ENCODE measurements at regions not wholly inside any gene's neighbourhood (a gene's known extent, or its start where the extent isn't known, plus 50 kb on each side); places are given as distances from the start of the nearest gene placed in this dataset.

- H2BK5ac ChIP-seq (ENCODE audit: low read depth, low read length), result no peak overlapping the region
- no peak overlapping the region for H2BK12ac ChIP-seq (ENCODE audit: low read depth, low read length)
- DNase-seq (ENCODE audit: low read depth in 1 of 2, low spot score in 2 of 2) (no peak), FAIRE-seq (no peak)
- no peak overlapping the region for H4K91ac ChIP-seq (replicated peaks; ENCODE audit: insufficient read length, low read length)
- H4K8ac ChIP-seq (ENCODE audit: extremely low read depth, insufficient read depth, low read length), result no peak overlapping the region
- H3K79me1 ChIP-seq (ENCODE audit: low read depth, low read length), result no peaks in the 10 kb centered on the region
- H2BK120ac ChIP-seq (replicated peaks; ENCODE audit: low read depth, low read length), result no peak overlapping the region
- no peak overlapping the region for H3K27ac ChIP-seq (ENCODE audit: low read depth, low read length)
- no peak overlapping the region for H3K4me3 ChIP-seq (ENCODE audit: extremely low read depth in 1 of 4, insufficient read depth in 2 of 4, low read depth in 3 of 4, low read length in 4 of 4)
- no peak overlapping the region for H2BK20ac ChIP-seq (ENCODE audit: low read length)
- CTCF ChIA-PET (ENCODE audit: partially characterized antibody), result interaction anchor here (0.6 to 1.5 kb wide), 3 partner anchors 13 to 1147 kb away, joined by 3 to 8 read pairs (median 3); no protein-coding TSS in a partner anchor
- H2AFZ ChIP-seq (ENCODE audit: low read length), result no peak overlapping the region
- peaks cover 0 to 2% (median 0%) of the 10 kb centered on the region in 4 experiments; a peak in 3 of 7 replicates for H3K4me1 ChIP-seq (replicated peaks in 1 of 4; ENCODE audit: control insufficient read depth in 3 of 4, insufficient read depth in 4 of 4, low read length in 3 of 4)
- no peak overlapping the region for H3K4me2 ChIP-seq (ENCODE audit: insufficient read depth in 1 of 2, low read depth in 2 of 2, low read length in 2 of 2)
- H4K20me1 ChIP-seq (replicated peaks in 1 of 2; ENCODE audit: control insufficient read depth in 1 of 2, insufficient read depth in 2 of 2, low read length in 2 of 2), result no peaks in the 10 kb centered on the region
- H3K4ac ChIP-seq (replicated peaks; ENCODE audit: insufficient read length, low read depth, low read length), result no peak overlapping the region
- H3K14ac ChIP-seq (ENCODE audit: insufficient read length), result no peak overlapping the region
- no peaks in the 10 kb centered on the region for H3K79me2 ChIP-seq (ENCODE audit: control insufficient read depth in 1 of 2, insufficient read depth in 2 of 2, low read length in 2 of 2)
- H2AK5ac ChIP-seq (ENCODE audit: low read depth, low read length), result no peak overlapping the region
- no peak overlapping the region for H3K18ac ChIP-seq (ENCODE audit: extremely low read depth, low read length)
- POLR2A ChIA-PET (ENCODE audit: partially characterized antibody), result no interaction called here
- H3K23me2 ChIP-seq (ENCODE audit: low read depth, low read length), result no peaks in the 10 kb centered on the region
- no peak overlapping the region for H3K56ac ChIP-seq (replicated peaks; ENCODE audit: insufficient read length, low read depth, low read length)
- H3K27me3 ChIP-seq (replicated peaks in 1 of 4; ENCODE audit: control insufficient read depth in 3 of 4, extremely low read depth in 1 of 4, insufficient read depth in 3 of 4, low read length in 3 of 4), result no peaks in the 10 kb centered on the region
- H3K9ac ChIP-seq (replicated peaks in 1 of 4; ENCODE audit: extremely low read depth in 1 of 4, low read depth in 3 of 4, low read length in 3 of 4), result no peak overlapping the region
- H3K23ac ChIP-seq (ENCODE audit: insufficient read length), result no peak overlapping the region
- no peak overlapping the region for H2BK15ac ChIP-seq (ENCODE audit: low read length)
- 89% methylated on average over 3 of the region's 3 CpGs; no CpG with 5 or more reads in 1 of the 2 experiments for WGBS, 2 experiments (ENCODE audit: extremely low coverage in 1 of 2, insufficient coverage in 1 of 2, insufficient read length in 1 of 2, insufficient replicate concordance in 2 of 2, low coverage in 1 of 2, low lambda C conversion rate in 2 of 2, missing lambda C conversion rate in 1 of 2)
- no peaks in the 10 kb centered on the region for H3K9me3 ChIP-seq (ENCODE audit: insufficient read depth in 2 of 2, low read depth in 1 of 2, low read length in 1 of 2)
- H3K36me3 ChIP-seq (ENCODE audit: control insufficient read depth in 2 of 4, insufficient read depth in 4 of 4, low read length in 3 of 4), result no peaks in the 10 kb centered on the region
- H4K5ac ChIP-seq (ENCODE audit: insufficient read length, low read depth, low read length), result no peak overlapping the region
- TF ChIP-seq ATF3 (IDR thresholded peaks at IDR 0.05; ENCODE audit: insufficient read depth, low read depth, low read length), result no peak
- TF ChIP-seq EZH2 (IDR thresholded peaks at IDR 0.05; ENCODE audit: low read depth, low read length, severe bottlenecking), result no peak
- no peak for TF ChIP-seq ASH2L (IDR thresholded peaks at IDR 0.05; ENCODE audit: low read length)
- TF ChIP-seq SIN3A (conservative IDR thresholded peaks at IDR 0.05 in 1 of 2, IDR thresholded peaks at IDR 0.05 in 1 of 2; ENCODE audit: low read depth in 1 of 2, low read length in 2 of 2), result no peak
- no peak for TF ChIP-seq RNF2 (IDR thresholded peaks at IDR 0.05; ENCODE audit: borderline replicate concordance, low read depth, low read length, missing control alignments, poor library complexity, severe bottlenecking)
- TF ChIP-seq SIX5 (IDR thresholded peaks at IDR 0.05; ENCODE audit: low read depth, low read length), result no peak
- no peak for TF ChIP-seq E2F6 (IDR thresholded peaks at IDR 0.05)
- no peak for TF ChIP-seq POU5F1 (IDR thresholded peaks at IDR 0.05; ENCODE audit: low read depth, low read length)
- no peak for TF ChIP-seq USF2 (IDR thresholded peaks at IDR 0.05; ENCODE audit: low read length)
Measured at GRCh38 chr2:60067006-60067405, 486.4 kb downstream of the BCL11A start.
